Fibroblast of the aortic adventitia (primary cell): ENCODE measurements at regions not wholly inside any gene's neighbourhood (a gene's known extent, or its start where the extent isn't known, plus 50 kb on each side); places are given as distances from the start of the nearest gene placed in this dataset.

ENCODE experiments used
- DNase-seq: peaks from one replicate; pipeline ENCODE4 v3.0.0-alpha.2; 2010; ENCODE audit warnings: low read depth
- H3K4me3 ChIP-seq: 2 replicates; pipeline ENCODE4 v1.5.1; 2011; ENCODE audit warnings: low read depth, mild to moderate bottlenecking, control low read depth, low read length, moderate library complexity
- TF ChIP-seq, protein P1 (sequence below): IDR thresholded peaks from 2 replicates; pipeline ENCODE4 v1.5.1; 2011; ENCODE audit warnings: mild to moderate bottlenecking, low read length, control low read depth, inconsistent platforms; ENCODE audit not compliant: insufficient read depth

DNA sequence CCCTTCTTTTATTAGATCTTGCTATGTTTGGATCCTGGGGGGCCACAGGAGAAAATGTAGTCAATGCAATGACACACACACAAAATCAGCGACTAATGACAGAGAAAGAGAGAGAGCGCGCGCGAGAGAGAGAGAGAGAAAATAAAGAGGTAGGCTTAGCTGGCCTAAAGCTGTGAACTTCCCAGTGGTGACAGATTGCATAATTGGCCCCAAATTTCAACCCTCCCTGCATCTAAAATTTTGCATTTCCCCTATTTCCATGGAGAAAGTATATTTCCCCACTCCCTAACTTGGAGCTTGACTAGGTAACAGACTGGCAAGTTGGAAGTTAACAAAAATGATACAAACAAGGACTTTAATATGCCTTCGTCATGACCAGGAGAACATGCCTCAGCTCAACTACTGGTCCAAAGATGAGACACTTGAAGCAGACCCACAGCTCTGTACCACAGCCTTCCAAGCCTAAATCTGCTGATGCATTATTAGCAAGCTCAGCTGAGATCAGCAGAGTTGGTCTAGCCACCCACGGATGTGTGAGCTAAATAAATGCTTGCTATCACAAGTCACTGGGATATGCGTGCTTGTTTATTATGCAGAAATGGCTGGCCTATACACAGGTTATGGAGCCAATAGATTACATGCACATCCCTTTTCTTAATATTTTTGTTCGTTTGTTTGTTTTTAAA lies 118.1 kb upstream of the PRDM1 start:
- TF ChIP-seq, protein P1, sequence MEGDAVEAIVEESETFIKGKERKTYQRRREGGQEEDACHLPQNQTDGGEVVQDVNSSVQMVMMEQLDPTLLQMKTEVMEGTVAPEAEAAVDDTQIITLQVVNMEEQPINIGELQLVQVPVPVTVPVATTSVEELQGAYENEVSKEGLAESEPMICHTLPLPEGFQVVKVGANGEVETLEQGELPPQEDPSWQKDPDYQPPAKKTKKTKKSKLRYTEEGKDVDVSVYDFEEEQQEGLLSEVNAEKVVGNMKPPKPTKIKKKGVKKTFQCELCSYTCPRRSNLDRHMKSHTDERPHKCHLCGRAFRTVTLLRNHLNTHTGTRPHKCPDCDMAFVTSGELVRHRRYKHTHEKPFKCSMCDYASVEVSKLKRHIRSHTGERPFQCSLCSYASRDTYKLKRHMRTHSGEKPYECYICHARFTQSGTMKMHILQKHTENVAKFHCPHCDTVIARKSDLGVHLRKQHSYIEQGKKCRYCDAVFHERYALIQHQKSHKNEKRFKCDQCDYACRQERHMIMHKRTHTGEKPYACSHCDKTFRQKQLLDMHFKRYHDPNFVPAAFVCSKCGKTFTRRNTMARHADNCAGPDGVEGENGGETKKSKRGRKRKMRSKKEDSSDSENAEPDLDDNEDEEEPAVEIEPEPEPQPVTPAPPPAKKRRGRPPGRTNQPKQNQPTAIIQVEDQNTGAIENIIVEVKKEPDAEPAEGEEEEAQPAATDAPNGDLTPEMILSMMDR = no peak
- no peak overlapping the region for H3K4me3 ChIP-seq
- DNase-seq = no peak

- no peak for DNase-seq
- TF ChIP-seq, protein P1 = no peak
- no peak overlapping the region for H3K4me3 ChIP-seq
Observed at GRCh38 chr6:105966481-105966880, 119.7 kb upstream of the PRDM1 start.

- TF ChIP-seq, protein P1 = no peak
- DNase-seq = no peak
Observed at GRCh38 chr6:105964979-105965760, 121.0 kb upstream of the PRDM1 start.

GRCh38 chr6:105954148-105954547 lies 132.0 kb upstream of the PRDM1 start:
- TF ChIP-seq, protein P1 = no peak
- no peak for DNase-seq

More at GRCh38 chr6:105964979-105965760, 121.0 kb upstream of the PRDM1 start:
- H3K4me3 ChIP-seq = no peak overlapping the region

GRCh38 chr6:105952772-105953690 lies 133.1 kb upstream of the PRDM1 start:
- TF ChIP-seq, protein P1 = no peak
- DNase-seq = no peak
- H3K4me3 ChIP-seq = no peak overlapping the region

More at GRCh38 chr6:105954148-105954547, 132.0 kb upstream of the PRDM1 start:
- H3K4me3 ChIP-seq = no peak overlapping the region

GRCh38 chr6:105952326-105952725 lies 133.8 kb upstream of the PRDM1 start:
- TF ChIP-seq, protein P1 = no peak
- no peak for DNase-seq
- H3K4me3 ChIP-seq = no peak overlapping the region
